ENCODE measurements at regions not wholly inside any gene's neighbourhood (a gene's known extent, or its start where the extent isn't known, plus 50 kb on each side); places are given as distances from the start of the nearest gene placed in this dataset.

DNA sequence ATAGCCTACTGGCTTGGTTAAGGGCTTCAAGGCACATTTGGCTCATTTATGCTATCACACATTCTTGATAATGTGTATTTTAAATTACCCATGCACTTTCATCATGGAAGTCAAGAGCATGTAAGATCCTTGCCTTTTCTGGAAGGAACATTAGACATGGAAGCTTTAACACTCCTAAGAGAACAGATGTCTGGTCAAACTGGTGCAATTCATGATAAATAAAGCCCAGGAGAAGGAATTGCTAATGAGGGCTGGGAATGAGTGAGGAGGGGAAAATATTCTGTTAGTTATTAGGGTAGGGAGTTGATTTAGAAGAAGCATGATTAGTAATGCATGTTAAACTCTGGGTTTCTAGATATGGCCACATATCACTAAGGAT is 688.6 kb upstream of the CITED2 start:
- in situ Hi-C loops (cut with MboI; ENCODE audit: low sequenced_read_pairs) = no loop called here

- in situ Hi-C loops (cut with MboI; ENCODE audit: low sequenced_read_pairs) = no loop called here
Observed at GRCh38 chr6:140062043-140063020, 687.9 kb upstream of the CITED2 start.

GRCh38 chr6:140061110-140062042 is 686.9 kb upstream of the CITED2 start:
- in situ Hi-C loops (cut with MboI; ENCODE audit: low sequenced_read_pairs) = no loop called here

DNA sequence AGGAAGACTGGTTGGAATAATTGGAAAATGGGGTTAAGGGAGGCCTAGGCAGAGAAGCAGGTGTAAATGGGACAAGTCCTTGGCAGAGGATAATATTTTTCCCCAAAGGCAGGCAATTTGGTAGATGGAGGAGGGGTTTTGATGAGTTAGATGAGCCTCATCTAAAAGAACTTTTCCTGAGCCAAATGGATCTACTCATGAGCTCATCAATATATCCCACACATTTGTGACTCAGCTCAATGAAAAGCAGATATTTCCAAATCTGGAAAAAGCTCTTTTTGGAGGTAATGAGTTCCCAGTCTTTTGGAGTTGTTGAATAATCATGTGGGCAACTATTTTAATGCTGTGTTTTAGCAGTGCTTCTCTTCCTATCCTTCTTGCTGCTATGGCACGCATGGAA is 685.5 kb upstream of the CITED2 start:
- in situ Hi-C loops (cut with MboI; ENCODE audit: low sequenced_read_pairs) = no loop called here

DNA sequence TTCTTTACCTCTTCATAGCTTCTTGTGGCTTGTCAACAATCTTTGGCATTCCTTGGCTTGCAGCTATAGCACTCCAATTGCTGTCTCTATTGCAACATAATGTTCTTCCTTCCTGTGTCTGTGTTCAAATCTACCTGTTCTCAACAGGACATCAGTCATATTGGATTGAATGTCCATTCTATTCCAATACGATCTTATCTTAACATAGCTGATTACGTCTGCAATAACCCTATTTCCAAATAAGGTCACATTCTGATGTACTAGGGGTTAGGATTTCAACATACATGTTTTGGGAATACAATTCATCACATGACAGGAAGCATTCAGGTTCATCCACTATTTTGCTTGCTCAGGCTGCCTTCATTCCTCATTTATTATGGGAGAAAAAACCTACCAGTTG is 684.4 kb upstream of the CITED2 start:
- in situ Hi-C loops (cut with MboI; ENCODE audit: low sequenced_read_pairs) = no loop called here

DNA sequence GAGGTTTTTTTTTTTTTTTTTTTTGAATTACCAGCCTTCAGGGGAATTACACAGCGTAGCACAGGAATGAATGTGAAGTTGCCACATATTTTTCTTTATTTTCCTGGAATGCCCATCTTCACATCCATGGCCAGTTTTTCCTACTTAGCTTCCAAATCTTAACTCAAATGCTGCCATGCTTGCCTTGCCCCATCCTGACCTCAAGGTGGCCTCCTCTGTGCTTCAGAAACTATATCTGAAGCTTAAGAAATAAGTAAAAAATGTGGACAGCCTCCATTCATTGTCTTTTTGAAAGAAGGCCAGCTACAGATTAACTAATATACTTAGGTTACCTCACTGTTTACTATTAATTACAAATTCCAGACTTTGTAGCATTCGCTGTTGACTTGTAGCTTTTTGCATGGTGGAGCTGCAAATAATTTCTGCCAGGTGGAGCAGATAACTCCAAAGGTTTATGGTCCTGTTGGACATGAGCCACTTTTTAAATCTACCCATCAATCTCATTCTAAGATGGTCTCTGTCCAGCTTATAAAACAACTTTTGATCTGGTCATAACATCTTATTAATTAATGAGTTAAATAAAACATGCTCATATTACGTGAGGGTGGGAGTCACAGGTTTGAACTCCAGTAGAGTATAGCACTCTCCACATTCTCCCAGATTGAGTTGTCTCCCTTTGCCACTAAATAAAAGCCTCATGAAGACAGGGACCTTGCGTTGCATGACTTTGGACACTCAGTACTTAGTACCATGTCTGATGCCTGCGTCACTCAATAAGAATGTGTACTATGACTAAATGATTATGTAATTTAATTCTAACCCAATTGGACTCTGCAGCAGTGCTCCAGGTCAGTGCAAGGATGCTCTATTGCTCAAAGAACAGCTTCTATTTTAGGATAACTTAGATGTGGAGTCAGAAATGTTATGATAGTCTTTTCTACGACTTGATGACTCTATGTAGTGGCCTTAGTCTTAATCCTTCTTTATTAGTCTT is 678.6 kb upstream of the CITED2 start:
- in situ Hi-C loops (cut with MboI; ENCODE audit: low sequenced_read_pairs) = no loop called here

- in situ Hi-C loops (cut with MboI; ENCODE audit: low sequenced_read_pairs) = no loop called here
Observed at GRCh38 chr6:140051521-140052512, 677.4 kb upstream of the CITED2 start.

DNA sequence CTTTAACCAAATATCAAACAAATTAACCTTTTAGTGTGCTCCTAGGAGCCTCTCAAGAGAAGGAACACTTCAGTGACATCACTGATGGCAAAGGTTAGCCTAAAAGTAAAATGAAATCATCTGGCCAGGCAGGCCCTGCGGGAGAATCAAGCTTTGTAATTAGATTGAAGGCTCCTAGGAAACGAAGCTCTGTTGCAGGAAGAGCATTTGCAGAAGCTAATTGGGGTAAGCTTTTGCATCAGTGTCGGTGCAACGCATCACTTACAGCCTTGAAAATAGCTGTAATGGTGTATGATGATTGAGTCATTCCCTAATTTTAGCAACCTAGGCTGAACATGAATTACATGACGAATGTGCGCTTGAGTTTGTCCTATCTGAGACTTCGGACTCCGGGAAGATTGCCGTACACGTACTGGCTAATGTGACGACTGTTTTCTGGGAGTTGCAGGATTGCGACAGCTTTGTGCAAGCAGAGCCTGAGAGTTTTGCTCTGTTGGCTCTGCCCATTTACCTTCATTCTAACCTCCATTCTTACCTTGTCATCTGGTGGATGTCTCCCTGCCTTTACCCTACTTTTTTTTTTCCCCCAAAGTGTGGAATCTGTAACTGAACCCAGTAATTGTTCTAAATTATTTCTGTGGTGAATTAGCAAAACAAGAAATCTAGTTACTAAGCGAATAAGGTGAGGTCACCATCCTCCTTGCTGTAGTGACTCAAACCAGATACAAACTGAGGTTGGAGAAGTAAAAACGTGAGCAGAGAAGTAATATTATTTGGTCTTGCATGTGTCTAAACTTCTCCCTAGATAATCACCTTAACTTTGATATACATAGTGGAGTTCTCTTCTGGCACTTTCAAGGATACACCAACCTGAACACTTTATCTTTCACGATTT is 675.9 kb upstream of the CITED2 start:
- in situ Hi-C loops (cut with MboI; ENCODE audit: low sequenced_read_pairs) = no loop called here

DNA sequence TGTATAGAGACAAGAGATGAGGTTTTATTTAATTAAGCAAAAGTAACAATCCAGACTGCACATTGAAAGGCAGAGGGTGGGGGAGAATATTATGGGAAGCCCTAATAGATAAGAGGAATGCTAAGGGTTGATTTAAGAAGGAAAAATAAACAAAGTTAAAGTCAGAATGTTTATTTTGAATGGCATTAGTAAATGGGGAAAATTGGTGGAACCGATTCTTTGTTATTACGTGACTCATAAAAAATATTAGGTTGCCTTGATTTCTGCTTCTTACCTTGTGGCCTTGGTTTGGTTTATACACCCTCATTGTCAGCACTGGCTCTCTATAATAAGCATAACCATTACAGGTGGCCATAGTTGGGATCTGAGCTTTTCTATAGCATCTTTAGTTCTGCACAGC is 674.8 kb upstream of the CITED2 start:
- in situ Hi-C loops (cut with MboI; ENCODE audit: low sequenced_read_pairs) = no loop called here

GRCh38 chr6:140048202-140048790 is 673.8 kb upstream of the CITED2 start:
- in situ Hi-C loops (cut with MboI; ENCODE audit: low sequenced_read_pairs) = no loop called here

DNA sequence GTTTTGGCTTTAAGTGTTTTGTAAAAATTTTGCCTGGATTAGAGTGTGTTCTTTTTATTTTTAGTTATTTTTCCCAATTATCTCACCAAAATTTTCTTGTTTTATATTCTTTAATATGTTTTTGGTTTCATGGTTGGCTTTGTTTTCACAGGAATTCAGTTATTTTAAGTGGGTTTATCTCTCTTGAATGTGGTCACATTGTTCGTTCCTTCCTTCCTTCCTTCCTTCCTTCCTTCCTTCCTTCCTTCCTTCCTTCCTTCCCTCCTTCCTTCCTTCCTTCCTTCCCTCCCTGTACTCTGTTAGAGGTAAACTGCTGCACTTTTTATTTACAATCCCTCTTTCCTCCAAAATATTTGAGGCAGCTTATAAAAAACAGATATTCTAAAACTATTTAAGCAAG is 672.9 kb upstream of the CITED2 start:
- in situ Hi-C loops (cut with MboI; ENCODE audit: low sequenced_read_pairs) = no loop called here

DNA sequence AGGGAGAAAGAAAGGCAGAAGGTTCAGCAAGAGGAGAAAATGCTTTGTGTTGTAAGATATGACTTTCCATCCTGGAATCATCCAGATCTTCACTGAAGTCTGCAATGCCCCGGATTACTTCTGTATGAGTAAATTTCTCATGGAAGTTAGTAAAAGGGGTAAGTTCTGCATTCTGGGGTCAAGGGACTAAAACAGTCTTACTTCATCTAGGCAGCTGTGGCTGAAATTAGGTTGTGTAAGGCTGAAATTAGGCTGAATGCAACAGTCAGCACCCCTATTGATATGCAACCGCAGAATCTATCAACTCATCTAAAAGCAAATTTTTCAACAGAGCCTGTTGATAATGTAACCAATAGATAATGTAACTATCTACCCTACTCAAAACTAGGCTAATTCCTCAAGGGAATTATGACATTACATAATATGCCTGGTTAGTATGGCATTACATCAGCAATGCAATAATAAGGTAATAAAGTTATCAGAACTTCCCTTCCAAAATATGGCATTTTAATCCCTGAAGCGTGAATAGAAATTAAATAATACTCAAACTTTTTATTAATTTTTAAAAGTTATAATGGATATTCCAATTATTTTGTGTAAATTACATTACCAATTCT is 671.7 kb upstream of the CITED2 start:
- in situ Hi-C loops (cut with MboI; ENCODE audit: low sequenced_read_pairs) = no loop called here

DNA sequence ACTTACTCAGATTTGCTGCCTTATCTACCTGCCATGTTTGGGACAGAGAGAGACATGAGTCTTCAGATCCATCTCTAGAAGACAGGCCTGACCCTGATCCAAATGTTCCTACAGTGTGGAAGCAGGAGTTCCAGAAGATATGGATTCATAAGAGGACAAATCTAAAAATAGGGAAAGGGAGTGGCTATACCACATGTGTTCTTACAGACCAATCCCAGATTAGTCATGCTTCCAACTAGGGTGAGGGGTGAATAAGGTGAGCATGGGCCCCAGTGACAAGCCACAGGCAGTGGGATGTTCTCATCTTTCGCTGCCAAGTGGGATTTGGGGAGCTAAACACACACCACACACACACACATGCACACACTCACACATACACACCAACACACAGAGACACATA is 670.7 kb upstream of the CITED2 start:
- in situ Hi-C loops (cut with MboI; ENCODE audit: low sequenced_read_pairs) = no loop called here

- in situ Hi-C loops (cut with MboI; ENCODE audit: low sequenced_read_pairs) = no loop called here
Observed at GRCh38 chr6:140044626-140045025, 670.2 kb upstream of the CITED2 start.

GRCh38 chr6:140043762-140044378 is 669.4 kb upstream of the CITED2 start:
- in situ Hi-C loops (cut with MboI; ENCODE audit: low sequenced_read_pairs) = no loop called here

- in situ Hi-C loops (cut with MboI; ENCODE audit: low sequenced_read_pairs) = no loop called here
Observed at GRCh38 chr6:140043357-140043756, 668.9 kb upstream of the CITED2 start.
